GM12892 (cell line): ENCODE measurements at regions not wholly inside any gene's neighbourhood (a gene's known extent, or its start where the extent isn't known, plus 50 kb on each side); places are given as distances from the start of the nearest gene placed in this dataset.
A peak's percentile ranks its signal among the peaks of the same experiment; 100 is the strongest.

Experiments
- DNase-seq: peaks from one replicate; pipeline ENCODE4 v3.0.0; 2011; ENCODE audit not compliant: insufficient read length
- FAIRE-seq: peaks from 2 replicates; lab custom pipeline; 2011; peaks lifted over from hg19 to GRCh38; lab: Jason Lieb, UNC
- POLR2A ChIP-seq: IDR thresholded peaks from 2 replicates; pipeline ENCODE4 v1.6.1; 2011; ENCODE audit warnings: low read depth, low read length, control low read depth
- POLR2AphosphoS5 ChIP-seq: IDR thresholded peaks from 2 replicates; pipeline ENCODE4 v1.6.1; 2011; ENCODE audit warnings: low read depth, low read length, control low read depth
- TAF1 ChIP-seq: IDR thresholded peaks from 2 replicates; pipeline ENCODE4 v1.6.1; 2011; ENCODE audit warnings: low read depth, mild to moderate bottlenecking, control low read depth, low read length, borderline replicate concordance

GRCh38 chr10:78972947-78973900 is 95.5 kb upstream of the ZMIZ1 start:
- TF ChIP-seq TAF1 (no peak), POLR2AphosphoS5 (no peak), POLR2A (no peak)
- FAIRE-seq (no peak), DNase-seq (peak; percentile 92)

GRCh38 chr10:78973901-78974616 is 94.7 kb upstream of the ZMIZ1 start:
- TF ChIP-seq POLR2AphosphoS5 (no peak), TAF1 (no peak), POLR2A (no peak)
- peak; percentile 46 for DNase-seq
- no peak for FAIRE-seq

GRCh38 chr10:78974617-78975317 is 94.0 kb upstream of the ZMIZ1 start:
- FAIRE-seq, result no peak
- no peak for DNase-seq
- no peak for TF ChIP-seq TAF1
- no peak for TF ChIP-seq POLR2AphosphoS5
- no peak for TF ChIP-seq POLR2A

GRCh38 chr10:78975926-78976325 is 92.8 kb upstream of the ZMIZ1 start:
- DNase-seq (no peak), FAIRE-seq (no peak)
- TF ChIP-seq TAF1 (no peak), POLR2AphosphoS5 (no peak), POLR2A (no peak)

- FAIRE-seq (no peak), DNase-seq (no peak)
- no peak for TF ChIP-seq TAF1
- TF ChIP-seq POLR2A, result no peak
These were observed 91.7 kb upstream of the ZMIZ1 start for GRCh38 chr10:78976825-78977755.

- TF ChIP-seq TAF1, result no peak
- TF ChIP-seq POLR2A, result no peak
- TF ChIP-seq POLR2AphosphoS5, result no peak
- DNase-seq (no peak), FAIRE-seq (no peak)
These were observed 88.8 kb upstream of the ZMIZ1 start for GRCh38 chr10:78979938-78980337.

- FAIRE-seq (no peak), DNase-seq (no peak)
- TF ChIP-seq TAF1 (no peak), POLR2AphosphoS5 (no peak), POLR2A (no peak)
These were observed 88.4 kb upstream of the ZMIZ1 start for GRCh38 chr10:78980354-78980753.

- no peak for FAIRE-seq
- TF ChIP-seq POLR2AphosphoS5, result no peak
- DNase-seq, result no peak
These were observed 88.0 kb upstream of the ZMIZ1 start for GRCh38 chr10:78980815-78981214.

GRCh38 chr10:78981257-78981969 is 87.4 kb upstream of the ZMIZ1 start:
- no peak for FAIRE-seq
- TF ChIP-seq TAF1 (no peak), POLR2A (no peak), POLR2AphosphoS5 (no peak)

GRCh38 chr10:78981970-78982281 is 86.8 kb upstream of the ZMIZ1 start:
- no peak for DNase-seq
- no peak for FAIRE-seq
- no peak for TF ChIP-seq POLR2AphosphoS5
- no peak for TF ChIP-seq TAF1
- no peak for TF ChIP-seq POLR2A

More at GRCh38 chr10:78981257-78981969, 87.4 kb upstream of the ZMIZ1 start:
- DNase-seq, result no peak
